ENCODE measurements at regions not wholly inside any gene's neighbourhood (a gene's known extent, or its start where the extent isn't known, plus 50 kb on each side); places are given as distances from the start of the nearest gene placed in this dataset.
A peak's percentile ranks its signal among the peaks of the same experiment; 100 is the strongest.
"Not testable (repeated sequence)": the region's sequence is repeated elsewhere in the genome, so short reads cannot be mapped to it uniquely, and the experiment has no call there.

- Mint-ChIP-seq H3K27ac (ENCODE audit: unreplicated experiment) (no peak overlapping the region), H3K27me3 (ENCODE audit: unreplicated experiment) (no peaks in the 10 kb centered on the region), H3K36me3 (ENCODE audit: unreplicated experiment) (no peaks in the 10 kb centered on the region), H3K4me1 (ENCODE audit: unreplicated experiment) (no peaks in the 10 kb centered on the region), H3K9me3 (ENCODE audit: unreplicated experiment) (no peaks in the 10 kb centered on the region), H3K4me3 (ENCODE audit: unreplicated experiment) (no peak overlapping the region)
- peak; percentile 49 for TF ChIP-seq CTCF (IDR thresholded peaks at IDR 0.05)
- DNase-seq (ENCODE audit: extremely low spot score, unreplicated experiment): no peak
These were observed 184.5 kb upstream of the DAAM1 start for GRCh38 chr14:59004012-59004411.

- not testable (repeated sequence) for H3K27me3 Mint-ChIP-seq (ENCODE audit: unreplicated experiment); H3K4me1 Mint-ChIP-seq (ENCODE audit: unreplicated experiment); DNase-seq (ENCODE audit: extremely low spot score, unreplicated experiment); H3K36me3 Mint-ChIP-seq (ENCODE audit: unreplicated experiment); H3K27ac Mint-ChIP-seq (ENCODE audit: unreplicated experiment); H3K4me3 Mint-ChIP-seq (ENCODE audit: unreplicated experiment)
- H3K9me3 Mint-ChIP-seq (ENCODE audit: unreplicated experiment): peaks cover 11% of the 10 kb centered on the region
These were observed 182.3 kb upstream of the DAAM1 start for GRCh38 chr14:59006179-59006578.

- Mint-ChIP-seq H3K4me1 (ENCODE audit: unreplicated experiment) (no peaks in the 10 kb centered on the region), H3K9me3 (ENCODE audit: unreplicated experiment) (peaks cover 32% of the 10 kb centered on the region), H3K27ac (ENCODE audit: unreplicated experiment) (no peak overlapping the region), H3K27me3 (ENCODE audit: unreplicated experiment) (no peaks in the 10 kb centered on the region), H3K36me3 (ENCODE audit: unreplicated experiment) (no peaks in the 10 kb centered on the region), H3K4me3 (ENCODE audit: unreplicated experiment) (no peak overlapping the region)
- no peak for DNase-seq (ENCODE audit: extremely low spot score, unreplicated experiment)
- TF ChIP-seq CTCF (IDR thresholded peaks at IDR 0.05): no peak
These were observed 178.5 kb upstream of the DAAM1 start for GRCh38 chr14:59009967-59010366.

- H3K9me3 Mint-ChIP-seq (ENCODE audit: unreplicated experiment): peaks cover 32% of the 10 kb centered on the region
- no peak for DNase-seq (ENCODE audit: extremely low spot score, unreplicated experiment)
- H3K27me3 Mint-ChIP-seq (ENCODE audit: unreplicated experiment): no peaks in the 10 kb centered on the region
- H3K36me3 Mint-ChIP-seq (ENCODE audit: unreplicated experiment): no peaks in the 10 kb centered on the region
- H3K4me3 Mint-ChIP-seq (ENCODE audit: unreplicated experiment): no peak overlapping the region
- H3K27ac Mint-ChIP-seq (ENCODE audit: unreplicated experiment): no peak overlapping the region
- H3K4me1 Mint-ChIP-seq (ENCODE audit: unreplicated experiment): no peaks in the 10 kb centered on the region
- no peak for TF ChIP-seq CTCF (IDR thresholded peaks at IDR 0.05)
These were observed 174.7 kb upstream of the DAAM1 start for GRCh38 chr14:59013672-59014298.

GRCh38 chr14:59015482-59015881, 173.0 kb upstream of the DAAM1 start:
- Mint-ChIP-seq H3K36me3 (ENCODE audit: unreplicated experiment) (no peaks in the 10 kb centered on the region), H3K4me1 (ENCODE audit: unreplicated experiment) (no peaks in the 10 kb centered on the region), H3K9me3 (ENCODE audit: unreplicated experiment) (peaks cover 28% of the 10 kb centered on the region), H3K4me3 (ENCODE audit: unreplicated experiment) (no peak overlapping the region), H3K27me3 (ENCODE audit: unreplicated experiment) (no peaks in the 10 kb centered on the region), H3K27ac (ENCODE audit: unreplicated experiment) (no peak overlapping the region)
- TF ChIP-seq CTCF (IDR thresholded peaks at IDR 0.05): no peak
- no peak for DNase-seq (ENCODE audit: extremely low spot score, unreplicated experiment)

All from osteocyte (in vitro differentiated cells).